Endothelial cell of umbilical vein (primary cell): ENCODE measurements at regions not wholly inside any gene's neighbourhood (a gene's known extent, or its start where the extent isn't known, plus 50 kb on each side); places are given as distances from the start of the nearest gene placed in this dataset.

Source experiments
- BruUV-seq: library from RNA; stranded (reverse); fragments of 400-500 nt; replicated peaks from 2 replicates; lab custom pipeline; 2021; lab: Mats Ljungman, UMichigan
- CTCF ChIA-PET: fragments of 300-600, 350-600 bp; sonication (Branson Sonifier 250); formaldehyde crosslinking; loops from one replicate; lab custom pipeline; 2021; ENCODE audit warnings: antibody characterized with exemption, inconsistent platforms; lab: Charles Lee
- POLR2A ChIA-PET: fragments of 300-600, 350-600 bp; sonication (Branson Sonifier 250); formaldehyde crosslinking; loops from one replicate; lab custom pipeline; 2021; ENCODE audit warnings: antibody characterized with exemption, inconsistent platforms; lab: Charles Lee
- DNase-seq: peaks from one replicate; pipeline ENCODE4 v3.0.0-alpha.2; 2011; ENCODE audit warnings: low read depth, low spot score
- FAIRE-seq: peaks from 2 replicates; lab custom pipeline; 2011; peaks lifted over from hg19 to GRCh38; lab: Jason Lieb, UNC
- H2AFZ ChIP-seq: 2 replicates; pipeline ENCODE4 v1.6.0; 2012; ENCODE audit warnings: low read depth, low read length, control low read depth, inconsistent platforms
- H3K27ac ChIP-seq: 2 replicates; pipeline ENCODE4 v1.5.1; 2011; ENCODE audit warnings: low read depth, mild to moderate bottlenecking, control low read depth, low read length, moderate library complexity; ENCODE audit not compliant: insufficient read depth
- H3K27me3 ChIP-seq, 2 experiments: 2 replicates each; pipeline versions ENCODE4 v1.6.0 to v1.6.1; 2011; ENCODE audit warnings: low read length in 2 of 2, mixed read lengths in 1 of 2; ENCODE audit not compliant: control insufficient read depth in 2 of 2, insufficient read depth in 2 of 2
- H3K36me3 ChIP-seq, 2 experiments: 2 replicates in 1 of 2; 3 replicates in 1 of 2; pipeline ENCODE4 v1.5.1; 2011; ENCODE audit warnings: low read length in 2 of 2, mild to moderate bottlenecking in 1 of 2, moderate library complexity in 1 of 2; ENCODE audit not compliant: control insufficient read depth in 2 of 2, insufficient read depth in 2 of 2; ENCODE audit errors: extremely low read depth in 1 of 2
- H3K4me1 ChIP-seq: 3 replicates; pipeline ENCODE4 v1.5.1; 2011; ENCODE audit warnings: mild to moderate bottlenecking, low read length; ENCODE audit not compliant: control insufficient read depth, insufficient read depth; ENCODE audit errors: extremely low read depth
- H3K4me2 ChIP-seq: 2 replicates; pipeline ENCODE4 v1.6.1; 2011; ENCODE audit warnings: low read length, control low read depth, mixed read lengths; ENCODE audit not compliant: insufficient read depth
- H3K4me3 ChIP-seq, 3 experiments: fragments of 200-600 bp in 1 of 3; sonication (generic), shearing (Covaris generic) in 1 of 3; replicated peaks in 1 of 3; 2 replicates each; pipeline ENCODE4 v1.5.1; 2011 to 2016; ENCODE audit warnings: control low read depth in 3 of 3, low read length in 3 of 3, mild to moderate bottlenecking in 2 of 3, inconsistent platforms in 1 of 3, low read depth in 1 of 3, moderate library complexity in 1 of 3; ENCODE audit not compliant: insufficient read depth in 1 of 3
- H3K79me2 ChIP-seq: 2 replicates; pipeline ENCODE4 v1.6.0; 2012; ENCODE audit warnings: low read length, inconsistent platforms; ENCODE audit not compliant: control insufficient read depth, insufficient read depth
- H3K9ac ChIP-seq: replicated peaks from 2 replicates; pipeline ENCODE3; 2011; ENCODE audit warnings: low read length, control low read depth; ENCODE audit not compliant: insufficient read depth; ENCODE audit errors: extremely low read depth
- H3K9me1 ChIP-seq: replicated peaks from 3 replicates; pipeline ENCODE4 v1.6.0; 2011; ENCODE audit warnings: mild to moderate bottlenecking, low read length; ENCODE audit not compliant: control insufficient read depth, insufficient read depth; ENCODE audit errors: extremely low read depth
- H3K9me3 ChIP-seq: replicated peaks from 2 replicates; pipeline ENCODE4 v1.5.1; 2012; ENCODE audit warnings: low read length, inconsistent platforms; ENCODE audit not compliant: control insufficient read depth, insufficient read depth
- H4K20me1 ChIP-seq: replicated peaks from 2 replicates; pipeline ENCODE3; 2011; ENCODE audit warnings: mild to moderate bottlenecking, low read length; ENCODE audit not compliant: control insufficient read depth, insufficient read depth; ENCODE audit errors: extremely low read depth
- CTCF ChIP-seq, 2 donors: IDR thresholded peaks; 1 replicate in 1 of 2; 2 replicates in 1 of 2; pipeline ENCODE4 v1.5.1; 2011; ENCODE audit warnings: low read length in 2 of 2, mild to moderate bottlenecking in 2 of 2, moderate library complexity in 2 of 2, control low read depth in 1 of 2, inconsistent platforms in 1 of 2, low read depth in 1 of 2; ENCODE audit not compliant: insufficient read depth in 1 of 2; ENCODE audit errors: extremely low read depth in 1 of 2
- EZH2 ChIP-seq: IDR thresholded peaks from 2 replicates; pipeline ENCODE4 v1.6.1; 2012; ENCODE audit warnings: borderline replicate concordance, low read depth, mild to moderate bottlenecking, moderate library complexity, low read length, inconsistent platforms; ENCODE audit not compliant: severe bottlenecking
- FOS ChIP-seq: IDR thresholded peaks from 2 replicates; pipeline ENCODE4 v1.6.1; 2011; ENCODE audit warnings: mild to moderate bottlenecking, low read length, moderate library complexity, borderline replicate concordance; ENCODE audit not compliant: insufficient read depth
- GATA2 ChIP-seq: IDR thresholded peaks from 2 replicates; pipeline ENCODE4 v1.7.0; 2011; ENCODE audit warnings: low read depth, mild to moderate bottlenecking, moderate library complexity, mixed read lengths, low read length; ENCODE audit not compliant: insufficient read length, insufficient read depth
- JUN ChIP-seq: IDR thresholded peaks from 2 replicates; pipeline ENCODE4 v1.6.1; 2011; ENCODE audit warnings: borderline replicate concordance, low read depth; ENCODE audit not compliant: insufficient read length, insufficient read depth
- MAX ChIP-seq: IDR thresholded peaks from 2 replicates; pipeline ENCODE4 v1.6.1; 2011; ENCODE audit not compliant: insufficient read depth, insufficient read length
- MYC ChIP-seq: IDR thresholded peaks from one replicate; pipeline ENCODE4 v1.6.1; 2011; ENCODE audit warnings: mild to moderate bottlenecking, low read depth, low read length
- POLR2A ChIP-seq: IDR thresholded peaks from 2 replicates; pipeline ENCODE4 v1.6.1; 2012; ENCODE audit warnings: low read depth, mild to moderate bottlenecking, control low read depth, low read length
- POLR2AphosphoS5 ChIP-seq: IDR thresholded peaks from 2 replicates; pipeline ENCODE4 v1.6.1; 2012; ENCODE audit warnings: low read depth, mild to moderate bottlenecking, control low read depth, low read length, moderate library complexity; ENCODE audit not compliant: insufficient read depth
- dilution Hi-C: fragments of 300-500 bp; cut with MboI; formaldehyde crosslinking; loops from one replicate; pipeline ENCODE4 v1.15.0; 2019; ENCODE audit warnings: low sequenced_read_pairs; ENCODE audit not compliant: extremely low pct_ligation_motif_present
- intact Hi-C: fragments of 100-400 bp; cut with micrococcal nuclease; formaldehyde crosslinking; loops from one replicate; pipeline ENCODE4 v1.10.0; 2022

GRCh38 chr18:77894060-77894459 is 644.4 kb downstream of the GALR1 start:
- no peak overlapping the region for H3K4me2 ChIP-seq
- intact Hi-C loops, result no loop called here
- BruUV-seq, result no TSS peak
- no peak for FAIRE-seq
- H3K4me3 ChIP-seq, result no peak overlapping the region
- TF ChIP-seq GATA2, result no peak
- no peak for TF ChIP-seq JUN
- no peak for TF ChIP-seq MAX
- TF ChIP-seq MYC, result no peak
- DNase-seq, result no peak
- H3K79me2 ChIP-seq, result no peaks in the 10 kb centered on the region
- H3K9me1 ChIP-seq, result no peaks in the 10 kb centered on the region
- dilution Hi-C loops, result no loop called here
- ChIA-PET POLR2A (no interaction called here), CTCF (no interaction called here)
- no peaks in the 10 kb centered on the region for H3K9me3 ChIP-seq
- H2AFZ ChIP-seq, result no peak overlapping the region
- no peaks in the 10 kb centered on the region for H4K20me1 ChIP-seq
- no peak overlapping the region for H3K27ac ChIP-seq
- no peaks in the 10 kb centered on the region for H3K36me3 ChIP-seq
- H3K27me3 ChIP-seq, result no peaks in the 10 kb centered on the region
- no peak overlapping the region for H3K9ac ChIP-seq
- H3K4me1 ChIP-seq, result no peaks in the 10 kb centered on the region

GRCh38 chr18:77895250-77895649 is 645.6 kb downstream of the GALR1 start:
- H3K9me1 ChIP-seq, result no peaks in the 10 kb centered on the region
- H3K4me1 ChIP-seq, result no peaks in the 10 kb centered on the region
- TF ChIP-seq MYC, result no peak
- TF ChIP-seq EZH2, result no peak
- TF ChIP-seq GATA2, result no peak
- no peak for TF ChIP-seq POLR2AphosphoS5
- TF ChIP-seq CTCF (IDR thresholded peaks at IDR 0.05; ENCODE audit: extremely low read depth in 1 of 2, insufficient read depth in 1 of 2, low read depth in 1 of 2, low read length in 2 of 2), result no peak
- TF ChIP-seq FOS, result no peak
- TF ChIP-seq MAX, result no peak
- no peak for TF ChIP-seq POLR2A
- no peak for TF ChIP-seq JUN
- no peaks in the 10 kb centered on the region for H3K9me3 ChIP-seq
- intact Hi-C loops (no loop called here), dilution Hi-C loops (no loop called here)
- no TSS peak for BruUV-seq
- no peak overlapping the region for H3K4me2 ChIP-seq
- ChIA-PET POLR2A (no interaction called here), CTCF (no interaction called here)
- H3K36me3 ChIP-seq, result no peaks in the 10 kb centered on the region
- FAIRE-seq (no peak), DNase-seq (no peak)
- no peak overlapping the region for H3K27ac ChIP-seq
- no peaks in the 10 kb centered on the region for H4K20me1 ChIP-seq
- no peaks in the 10 kb centered on the region for H3K79me2 ChIP-seq
- H2AFZ ChIP-seq, result no peak overlapping the region
- no peak overlapping the region for H3K4me3 ChIP-seq
- no peak overlapping the region for H3K9ac ChIP-seq
- H3K27me3 ChIP-seq, result no peaks in the 10 kb centered on the region
